MM.1S (cell line): ENCODE measurements at regions not wholly inside any gene's neighbourhood (a gene's known extent, or its start where the extent isn't known, plus 50 kb on each side); places are given as distances from the start of the nearest gene placed in this dataset.

Experiments used
- DNase-seq: peaks from one replicate; pipeline ENCODE4 v3.0.0-alpha.2; 2015
- H2AFZ ChIP-seq: fragments of 300-600 bp; sonication (generic); 2 replicates; pipeline ENCODE4 v1.6.0; 2016; ENCODE audit warnings: antibody characterized with exemption, low read length
- H3F3A ChIP-seq: fragments of 300-600 bp; sonication (generic); 2 replicates; pipeline ENCODE4 v1.6.1; 2016; ENCODE audit warnings: mild to moderate bottlenecking, antibody characterized with exemption, low read length, moderate library complexity, mixed read lengths; ENCODE audit not compliant: insufficient read depth
- H3K27ac ChIP-seq: fragments of 300-600 bp; sonication (generic); 2 replicates; pipeline ENCODE4 v1.5.1; 2016; ENCODE audit warnings: mild to moderate bottlenecking, low read length
- H3K27me3 ChIP-seq: fragments of 300-600 bp; sonication (generic); replicated peaks from 2 replicates; pipeline ENCODE4 v1.6.0; 2016; ENCODE audit warnings: low read length; ENCODE audit not compliant: insufficient read depth
- H3K36me3 ChIP-seq: fragments of 300-600 bp; sonication (generic); replicated peaks from 2 replicates; pipeline ENCODE4 v1.6.1; 2016; ENCODE audit warnings: mild to moderate bottlenecking, low read length, mixed read lengths; ENCODE audit not compliant: insufficient read depth
- H3K4me1 ChIP-seq: fragments of 300-600 bp; sonication (generic); 2 replicates; pipeline ENCODE4 v1.6.1; 2016; ENCODE audit warnings: low read length, mixed read lengths
- H3K4me2 ChIP-seq: fragments of 300-600 bp; sonication (generic); 2 replicates; pipeline ENCODE4 v1.6.0; 2016; ENCODE audit warnings: low read depth, low read length
- H3K4me3 ChIP-seq: fragments of 300-600 bp; sonication (generic); 2 replicates; pipeline ENCODE4 v1.5.1; 2016; ENCODE audit warnings: low read length, mixed read lengths
- H3K79me2 ChIP-seq: fragments of 300-600 bp; sonication (generic); 2 replicates; pipeline ENCODE4 v1.6.1; 2016; ENCODE audit warnings: mixed run types, low read length, mixed read lengths
- H3K9ac ChIP-seq: fragments of 300-600 bp; sonication (generic); 2 replicates; pipeline ENCODE4 v1.6.1; 2016; ENCODE audit warnings: low read length, mixed read lengths
- H3K9me2 ChIP-seq: fragments of 300-600 bp; sonication (generic); replicated peaks from 2 replicates; pipeline ENCODE4 v1.6.1; 2016; ENCODE audit warnings: mild to moderate bottlenecking, low read length, mixed read lengths; ENCODE audit not compliant: insufficient read depth
- H3K9me3 ChIP-seq: fragments of 300-600 bp; sonication (generic); replicated peaks from 2 replicates; pipeline ENCODE4 v1.6.1; 2016; ENCODE audit warnings: mild to moderate bottlenecking, low read length, mixed read lengths; ENCODE audit not compliant: insufficient read depth
- H4K20me1 ChIP-seq: fragments of 300-600 bp; sonication (generic); 2 replicates; pipeline ENCODE4 v1.6.1; 2016; ENCODE audit warnings: mild to moderate bottlenecking, low read length, moderate library complexity, mixed read lengths; ENCODE audit not compliant: insufficient read depth
- EZH2 ChIP-seq: fragments of 300-600 bp; sonication (generic); optimal IDR thresholded peaks from 2 replicates; pipeline ENCODE3; 2017; ENCODE audit warnings: low read depth, mild to moderate bottlenecking, antibody characterized with exemption, low read length, mixed read lengths
- EZH2phosphoT487 ChIP-seq: fragments of 300-600 bp; sonication (generic); IDR thresholded peaks from 2 replicates; pipeline ENCODE4 v1.6.1; 2018; ENCODE audit warnings: antibody characterized with exemption, low read length
- TF ChIP-seq, protein P1 (sequence below): fragments of 300-600 bp; sonication (generic); IDR thresholded peaks from 2 replicates; pipeline ENCODE4 v1.5.1; 2016; ENCODE audit warnings: antibody characterized with exemption, low read length, mixed read lengths

DNA sequence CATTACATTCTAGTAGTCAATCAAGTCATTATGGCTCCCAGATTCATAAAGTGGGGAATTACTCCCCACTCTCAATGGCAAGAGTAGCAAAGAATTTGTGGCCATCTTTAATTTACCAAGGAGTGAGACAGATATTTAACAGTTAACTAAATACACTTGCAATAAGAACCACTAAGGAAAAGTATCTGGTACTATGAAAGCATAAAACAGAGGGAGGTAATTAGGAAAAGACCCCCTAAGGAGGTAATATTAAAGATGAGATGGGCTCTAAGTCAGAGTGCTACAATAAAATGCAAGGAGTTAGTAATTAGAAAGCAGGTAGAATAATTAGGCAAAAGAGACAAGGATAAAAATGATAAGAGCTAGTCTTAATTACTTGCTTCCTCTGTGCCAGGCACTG, 301.9 kb downstream of the CHL1 start:
- no peak overlapping the region for H2AFZ ChIP-seq
- no peak overlapping the region for H3K9ac ChIP-seq

DNA sequence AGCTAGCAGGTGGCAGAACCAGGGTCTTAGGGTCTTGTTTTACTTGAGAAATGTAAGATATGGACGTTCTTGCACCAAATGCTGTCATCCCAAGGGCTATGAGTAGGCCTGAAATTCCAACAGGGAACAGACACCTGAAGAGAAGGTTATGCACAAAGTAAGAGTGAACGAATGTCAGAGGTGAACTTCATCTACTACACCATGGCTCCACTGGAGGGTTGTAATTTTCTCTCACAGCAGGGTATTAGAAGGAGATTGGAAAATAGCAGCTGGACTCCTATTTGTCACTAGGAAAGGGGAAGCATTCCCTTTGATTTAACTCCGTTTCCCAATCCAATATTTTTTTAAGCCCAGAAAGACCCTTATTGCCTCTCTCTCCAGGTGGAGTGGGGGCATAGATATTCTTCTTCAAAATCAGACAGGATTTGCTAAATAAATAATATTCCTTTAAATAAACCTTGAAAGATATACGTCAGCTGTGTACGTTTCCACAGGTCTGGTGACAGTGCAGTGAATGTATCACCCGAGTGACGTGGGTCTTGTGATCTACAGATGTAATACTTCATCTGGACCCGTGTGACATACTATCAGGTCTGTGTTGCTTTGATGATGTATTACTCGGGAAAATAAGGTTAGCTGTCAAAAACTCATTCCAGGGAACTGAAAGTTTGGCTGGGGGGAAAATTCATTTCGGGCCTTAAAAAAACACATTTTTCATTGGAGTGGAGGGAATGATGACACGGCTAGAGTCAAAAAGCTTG, 302.6 kb downstream of the CHL1 start:
- Histone ChIP-seq H3F3A (no peaks in the 10 kb centered on the region), H2AFZ (no peak overlapping the region), H3K4me3 (no peak overlapping the region), H3K27ac (no peak overlapping the region), H3K9me3 (no peaks in the 10 kb centered on the region), H3K4me1 (no peaks in the 10 kb centered on the region), H4K20me1 (no peaks in the 10 kb centered on the region), H3K9ac (no peak overlapping the region), H3K9me2 (no peaks in the 10 kb centered on the region), H3K4me2 (no peak overlapping the region), H3K27me3 (no peaks in the 10 kb centered on the region), H3K79me2 (no peaks in the 10 kb centered on the region), H3K36me3 (no peaks in the 10 kb centered on the region)
- TF ChIP-seq EZH2: no peak
- TF ChIP-seq, protein P1, sequence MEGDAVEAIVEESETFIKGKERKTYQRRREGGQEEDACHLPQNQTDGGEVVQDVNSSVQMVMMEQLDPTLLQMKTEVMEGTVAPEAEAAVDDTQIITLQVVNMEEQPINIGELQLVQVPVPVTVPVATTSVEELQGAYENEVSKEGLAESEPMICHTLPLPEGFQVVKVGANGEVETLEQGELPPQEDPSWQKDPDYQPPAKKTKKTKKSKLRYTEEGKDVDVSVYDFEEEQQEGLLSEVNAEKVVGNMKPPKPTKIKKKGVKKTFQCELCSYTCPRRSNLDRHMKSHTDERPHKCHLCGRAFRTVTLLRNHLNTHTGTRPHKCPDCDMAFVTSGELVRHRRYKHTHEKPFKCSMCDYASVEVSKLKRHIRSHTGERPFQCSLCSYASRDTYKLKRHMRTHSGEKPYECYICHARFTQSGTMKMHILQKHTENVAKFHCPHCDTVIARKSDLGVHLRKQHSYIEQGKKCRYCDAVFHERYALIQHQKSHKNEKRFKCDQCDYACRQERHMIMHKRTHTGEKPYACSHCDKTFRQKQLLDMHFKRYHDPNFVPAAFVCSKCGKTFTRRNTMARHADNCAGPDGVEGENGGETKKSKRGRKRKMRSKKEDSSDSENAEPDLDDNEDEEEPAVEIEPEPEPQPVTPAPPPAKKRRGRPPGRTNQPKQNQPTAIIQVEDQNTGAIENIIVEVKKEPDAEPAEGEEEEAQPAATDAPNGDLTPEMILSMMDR: no peak
- DNase-seq: no peak

More for the DNA sequence above, 301.9 kb downstream of the CHL1 start:
- Histone ChIP-seq H3K4me2 (no peak overlapping the region), H3F3A (no peaks in the 10 kb centered on the region), H3K9me3 (no peaks in the 10 kb centered on the region), H3K79me2 (no peaks in the 10 kb centered on the region), H3K36me3 (no peaks in the 10 kb centered on the region), H3K4me1 (no peaks in the 10 kb centered on the region), H3K4me3 (no peak overlapping the region), H3K27me3 (no peaks in the 10 kb centered on the region), H3K27ac (no peak overlapping the region), H3K9me2 (no peaks in the 10 kb centered on the region), H4K20me1 (no peaks in the 10 kb centered on the region)
- no peak for DNase-seq
- TF ChIP-seq EZH2phosphoT487 (no peak), EZH2 (no peak)
- TF ChIP-seq, protein P1: no peak

DNA sequence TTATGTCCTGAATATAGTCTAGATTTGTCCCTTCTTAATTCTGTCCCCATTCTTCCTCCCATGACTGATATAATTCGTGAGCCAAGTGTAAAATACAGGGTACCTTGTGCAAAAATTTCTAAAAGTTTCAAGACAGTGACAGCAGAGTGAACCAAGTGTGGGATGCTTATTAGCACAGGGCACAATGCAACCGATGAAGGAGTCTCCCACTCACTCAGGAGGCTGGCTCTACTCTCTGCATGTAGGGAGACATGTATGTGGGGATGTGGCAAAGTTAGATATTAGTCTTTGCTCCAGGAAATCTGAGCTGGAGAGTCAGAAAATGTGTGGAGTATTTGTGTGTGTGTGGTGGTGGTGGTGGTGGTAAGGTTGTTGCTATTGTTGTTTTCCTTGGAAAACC, 305.9 kb downstream of the CHL1 start:
- Histone ChIP-seq H3K79me2 (no peaks in the 10 kb centered on the region), H3K9ac (no peak overlapping the region), H3K4me2 (no peak overlapping the region), H3K36me3 (no peaks in the 10 kb centered on the region), H3K27me3 (no peaks in the 10 kb centered on the region), H2AFZ (no peak overlapping the region), H3K9me2 (no peaks in the 10 kb centered on the region), H3K4me3 (no peak overlapping the region), H3K9me3 (no peaks in the 10 kb centered on the region), H3K4me1 (no peaks in the 10 kb centered on the region), H3F3A (no peaks in the 10 kb centered on the region), H3K27ac (no peak overlapping the region), H4K20me1 (no peaks in the 10 kb centered on the region)
- TF ChIP-seq EZH2: no peak
- TF ChIP-seq, protein P1: no peak
- TF ChIP-seq EZH2phosphoT487: no peak
- no peak for DNase-seq
